ENCODE measurements at regions not wholly inside any gene's neighbourhood (a gene's known extent, or its start where the extent isn't known, plus 50 kb on each side); places are given as distances from the start of the nearest gene placed in this dataset.

DNA sequence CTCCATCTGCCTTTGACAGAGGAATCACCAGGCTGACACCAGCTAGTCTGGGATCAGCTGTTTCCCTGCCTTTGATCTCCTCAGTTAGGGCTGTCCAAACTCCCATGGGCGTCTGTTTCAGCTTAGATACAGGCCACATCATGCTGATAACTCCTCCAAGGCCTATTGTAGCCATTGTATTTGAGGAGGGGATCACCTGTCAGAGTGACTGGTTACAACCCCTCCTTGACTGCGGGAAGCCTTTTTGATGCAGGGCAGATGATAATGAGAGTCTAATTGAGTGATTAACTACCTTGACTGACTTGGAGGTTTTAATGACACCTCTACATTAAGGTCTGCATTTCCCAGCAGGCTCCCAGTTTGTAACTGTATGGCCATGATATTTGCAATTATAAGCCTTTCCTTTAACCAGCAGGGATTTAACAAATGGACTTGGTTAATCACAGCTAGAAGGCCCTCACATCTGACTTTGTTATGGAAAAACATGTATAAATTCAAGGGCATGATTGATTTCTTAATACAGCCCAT, 863.5 kb downstream of the KCNJ2 start:
- no peak overlapping the region for H3K4ac ChIP-seq (replicated peaks; ENCODE audit: insufficient read length, low read depth, low read length)
- no peaks in the 10 kb centered on the region for H3K36me3 ChIP-seq (ENCODE audit: control insufficient read depth in 2 of 4, insufficient read depth in 4 of 4, low read length in 3 of 4)
- no peak overlapping the region for H2BK120ac ChIP-seq (replicated peaks; ENCODE audit: low read depth, low read length)
- no peak overlapping the region for H3K18ac ChIP-seq (ENCODE audit: extremely low read depth, low read length)
- H2BK12ac ChIP-seq (ENCODE audit: low read depth, low read length) = no peak overlapping the region
- DNase-seq (ENCODE audit: low read depth in 1 of 2, low spot score in 2 of 2) = peak; percentile 76 to 88
- no peak overlapping the region for H2BK15ac ChIP-seq (ENCODE audit: low read length)
- H3K27ac ChIP-seq (ENCODE audit: low read depth, low read length) = no peak overlapping the region
- WGBS, 2 experiments (ENCODE audit: extremely low coverage in 1 of 2, insufficient coverage in 1 of 2, insufficient read length in 1 of 2, insufficient replicate concordance in 2 of 2, low coverage in 1 of 2, low lambda C conversion rate in 2 of 2, missing lambda C conversion rate in 1 of 2) = 0% methylated on average over 2 of the region's 2 CpGs; no CpG with 5 or more reads in 1 of the 2 experiments
- peaks cover 14 to 56% (median 38%) of the 10 kb centered on the region in 4 experiments for H3K27me3 ChIP-seq (replicated peaks in 1 of 4; ENCODE audit: control insufficient read depth in 3 of 4, extremely low read depth in 1 of 4, insufficient read depth in 3 of 4, low read length in 3 of 4)
- H3K9ac ChIP-seq (replicated peaks in 1 of 4; ENCODE audit: extremely low read depth in 1 of 4, low read depth in 3 of 4, low read length in 3 of 4) = no peak overlapping the region
- no peak overlapping the region for H3K23ac ChIP-seq (ENCODE audit: insufficient read length)
- H4K91ac ChIP-seq (replicated peaks; ENCODE audit: insufficient read length, low read length) = no peak overlapping the region
- H4K20me1 ChIP-seq (replicated peaks in 1 of 2; ENCODE audit: control insufficient read depth in 1 of 2, insufficient read depth in 2 of 2, low read length in 2 of 2) = peaks cover 2 to 5% of the 10 kb centered on the region in 2 experiments
- peak overlapping the region in 1 of 4 experiments; percentile 37; a peak in 1 of 8 replicates for H3K4me3 ChIP-seq (ENCODE audit: extremely low read depth in 1 of 4, insufficient read depth in 2 of 4, low read depth in 3 of 4, low read length in 4 of 4)
- no peak overlapping the region for H2BK20ac ChIP-seq (ENCODE audit: low read length)
- H3K14ac ChIP-seq (ENCODE audit: insufficient read length) = no peak overlapping the region
- peak; percentile 100 for FAIRE-seq
- H3K79me1 ChIP-seq (ENCODE audit: low read depth, low read length) = no peaks in the 10 kb centered on the region
- POLR2A ChIA-PET (ENCODE audit: partially characterized antibody) = interaction anchor here (1.6 kb wide), 1 partner anchor 10 kb away, joined by 3 read pairs; no protein-coding TSS in a partner anchor
- H3K23me2 ChIP-seq (ENCODE audit: low read depth, low read length) = no peaks in the 10 kb centered on the region; the same call in 1 of the 2 replicates
- H2BK5ac ChIP-seq (ENCODE audit: low read depth, low read length) = no peak overlapping the region
- H3K4me2 ChIP-seq (ENCODE audit: insufficient read depth in 1 of 2, low read depth in 2 of 2, low read length in 2 of 2) = peak overlapping the region; percentile 32 to 54; a peak in 3 of 4 replicates
- CTCF ChIA-PET (ENCODE audit: partially characterized antibody) = no interaction called here
- no peaks in the 10 kb centered on the region for H3K9me3 ChIP-seq (ENCODE audit: insufficient read depth in 2 of 2, low read depth in 1 of 2, low read length in 1 of 2)
- no peak overlapping the region for H4K5ac ChIP-seq (ENCODE audit: insufficient read length, low read depth, low read length)
- no peak overlapping the region for H4K8ac ChIP-seq (ENCODE audit: extremely low read depth, insufficient read depth, low read length)
- no peaks in the 10 kb centered on the region for H3K79me2 ChIP-seq (ENCODE audit: control insufficient read depth in 1 of 2, insufficient read depth in 2 of 2, low read length in 2 of 2)
- no peak overlapping the region for H2AFZ ChIP-seq (ENCODE audit: low read length)
- H2AK5ac ChIP-seq (ENCODE audit: low read depth, low read length) = no peak overlapping the region
- H3K4me1 ChIP-seq (replicated peaks in 1 of 4; ENCODE audit: control insufficient read depth in 3 of 4, insufficient read depth in 4 of 4, low read length in 3 of 4) = peaks cover 0 to 11% (median 2%) of the 10 kb centered on the region in 4 experiments; a peak in 2 of 7 replicates
- H3K56ac ChIP-seq (replicated peaks; ENCODE audit: insufficient read length, low read depth, low read length) = no peak overlapping the region
- TF ChIP-seq SP2 (IDR thresholded peaks at IDR 0.05; ENCODE audit: low read length) (no peak), SIX5 (IDR thresholded peaks at IDR 0.05; ENCODE audit: low read depth, low read length) (0 out of 2 replicates have a peak, but pooled peaks have one; percentile 2), PHF8 (conservative IDR thresholded peaks at IDR 0.05; ENCODE audit: low read depth, low read length) (no peak), RXRA (IDR thresholded peaks at IDR 0.05; ENCODE audit: insufficient read depth, low read depth, low read length) (0 out of 2 replicates have a peak, but pooled peaks have one; percentile 79), JUND (IDR thresholded peaks at IDR 0.05; ENCODE audit: low read length) (0 out of 2 replicates have a peak, but pooled peaks have one; percentile 34), BCL11A (IDR thresholded peaks at IDR 0.05; ENCODE audit: low read depth in 2 of 2, low read length in 2 of 2) (peak; percentile 85 to 98), TEAD4 (IDR thresholded peaks at IDR 0.05; ENCODE audit: low read depth, low read length) (peak; percentile 69; the same call in 1 of the 2 replicates), RBBP5 (IDR thresholded peaks at IDR 0.05; ENCODE audit: borderline replicate concordance, low read depth, low read length) (no peak), BRCA1 (IDR thresholded peaks at IDR 0.05; ENCODE audit: low read depth, low read length) (no peak; the same call in 1 of the 2 replicates)
- TF ChIP-seq, protein P1, sequence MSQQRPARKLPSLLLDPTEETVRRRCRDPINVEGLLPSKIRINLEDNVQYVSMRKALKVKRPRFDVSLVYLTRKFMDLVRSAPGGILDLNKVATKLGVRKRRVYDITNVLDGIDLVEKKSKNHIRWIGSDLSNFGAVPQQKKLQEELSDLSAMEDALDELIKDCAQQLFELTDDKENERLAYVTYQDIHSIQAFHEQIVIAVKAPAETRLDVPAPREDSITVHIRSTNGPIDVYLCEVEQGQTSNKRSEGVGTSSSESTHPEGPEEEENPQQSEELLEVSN (IDR thresholded peaks at IDR 0.05) = no peak
- TF ChIP-seq, protein P2, sequence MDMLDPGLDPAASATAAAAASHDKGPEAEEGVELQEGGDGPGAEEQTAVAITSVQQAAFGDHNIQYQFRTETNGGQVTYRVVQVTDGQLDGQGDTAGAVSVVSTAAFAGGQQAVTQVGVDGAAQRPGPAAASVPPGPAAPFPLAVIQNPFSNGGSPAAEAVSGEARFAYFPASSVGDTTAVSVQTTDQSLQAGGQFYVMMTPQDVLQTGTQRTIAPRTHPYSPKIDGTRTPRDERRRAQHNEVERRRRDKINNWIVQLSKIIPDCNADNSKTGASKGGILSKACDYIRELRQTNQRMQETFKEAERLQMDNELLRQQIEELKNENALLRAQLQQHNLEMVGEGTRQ (IDR thresholded peaks at IDR 0.05; ENCODE audit: low read length) = 0 out of 2 replicates have a peak, but pooled peaks have one; percentile 4
